ENCODE measurements at regions not wholly inside any gene's neighbourhood (a gene's known extent, or its start where the extent isn't known, plus 50 kb on each side); places are given as distances from the start of the nearest gene placed in this dataset.
A peak's percentile ranks its signal among the peaks of the same experiment; 100 is the strongest.
"Not testable (repeated sequence)": the region's sequence is repeated elsewhere in the genome, so short reads cannot be mapped to it uniquely, and the experiment has no call there.

- DNase-seq (ENCODE audit: low spot score), result no peak
Observed at GRCh38 chr5:1731091-1731639, 68.5 kb downstream of the MRPL36 start.

DNA sequence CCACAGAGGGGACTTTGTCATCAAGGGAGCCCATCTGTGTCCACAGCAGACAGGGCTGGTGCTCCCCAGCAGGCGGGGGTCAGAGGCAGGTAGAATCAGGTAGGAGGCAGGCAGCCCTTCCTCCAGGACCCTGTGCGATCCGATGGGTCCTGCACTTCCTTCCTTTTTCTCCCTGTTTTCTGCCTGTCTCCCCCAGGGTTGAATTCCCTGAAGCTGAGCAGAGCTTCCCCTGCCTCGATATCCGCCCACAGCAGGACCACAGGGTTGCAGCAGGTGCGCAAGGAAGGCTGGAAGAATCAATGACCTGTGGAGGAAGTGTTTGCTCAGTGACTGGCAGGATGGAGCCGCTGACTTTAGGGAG, 69.2 kb downstream of the MRPL36 start:
- DNase-seq (ENCODE audit: low spot score), result no peak

DNA sequence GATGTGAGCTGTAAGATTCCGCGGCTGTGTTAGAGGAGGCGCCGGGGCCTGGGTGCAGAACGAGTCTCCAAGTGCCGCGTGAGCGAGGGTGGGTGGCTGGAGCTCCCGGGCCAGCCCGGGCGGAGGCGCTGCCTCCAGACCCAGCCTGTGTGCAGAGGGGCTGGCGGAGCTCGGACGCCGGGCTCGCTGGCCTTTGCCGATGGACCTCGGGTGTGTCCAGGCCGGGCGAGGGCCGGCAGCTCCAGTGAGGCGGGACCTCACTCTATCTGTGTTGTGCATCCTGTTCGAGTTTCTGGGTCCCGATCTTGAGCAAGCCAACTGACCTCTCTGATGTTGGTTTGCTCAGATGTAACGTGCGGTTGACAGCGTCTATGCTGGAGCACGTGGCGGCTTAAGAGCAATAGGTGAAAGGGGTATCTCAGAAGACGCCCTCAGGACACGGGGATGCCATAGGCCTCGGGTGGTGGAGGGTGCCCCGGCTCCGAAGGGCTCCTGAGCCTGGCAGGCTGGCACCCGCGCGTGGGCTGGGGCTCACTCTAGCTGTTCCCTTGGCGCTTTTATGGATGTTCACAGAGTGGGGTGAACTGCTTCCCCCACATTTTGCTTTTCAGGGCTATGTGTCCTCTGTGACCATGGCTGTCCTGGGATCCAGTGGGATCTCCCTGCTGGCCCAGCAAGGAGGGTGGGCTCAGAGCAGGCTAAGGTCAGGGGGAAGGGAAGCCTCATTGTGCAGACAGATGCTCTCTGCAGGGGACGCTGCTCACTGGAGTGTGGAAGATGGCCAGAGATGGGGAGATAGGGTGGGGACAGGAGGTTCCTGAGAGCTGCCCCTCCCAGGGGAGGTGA, 69.8 kb downstream of the MRPL36 start:
- DNase-seq (ENCODE audit: low spot score), result no peak

GRCh38 chr5:1728846-1729245, 70.8 kb downstream of the MRPL36 start:
- no peak for DNase-seq (ENCODE audit: low spot score)

DNA sequence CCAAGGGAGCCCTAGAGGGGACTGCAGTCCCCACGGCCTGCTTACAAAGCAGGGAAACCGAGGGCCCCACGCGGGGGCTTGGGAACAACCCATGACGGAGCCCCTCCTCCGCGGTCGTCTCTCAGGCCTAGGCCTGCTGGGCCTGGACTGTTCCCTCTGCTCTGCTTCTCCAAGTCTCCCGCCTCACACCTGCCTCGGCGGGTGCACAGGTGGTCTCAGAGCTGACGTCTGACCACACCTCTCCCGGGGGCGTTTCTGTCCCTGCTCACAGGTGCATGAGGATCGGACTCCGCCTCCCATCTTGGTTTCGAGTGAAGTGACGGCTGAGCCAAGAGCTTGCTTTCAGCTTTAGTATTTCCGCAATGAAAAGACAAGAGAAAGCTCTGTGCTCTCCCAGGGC, 72.1 kb downstream of the MRPL36 start:
- no peak for DNase-seq (ENCODE audit: low spot score)

GRCh38 chr5:1726956-1727355, 72.7 kb downstream of the MRPL36 start:
- no peak for DNase-seq (ENCODE audit: low spot score)

GRCh38 chr5:1726469-1726865, 73.2 kb downstream of the MRPL36 start:
- DNase-seq (ENCODE audit: low spot score), result no peak

DNA sequence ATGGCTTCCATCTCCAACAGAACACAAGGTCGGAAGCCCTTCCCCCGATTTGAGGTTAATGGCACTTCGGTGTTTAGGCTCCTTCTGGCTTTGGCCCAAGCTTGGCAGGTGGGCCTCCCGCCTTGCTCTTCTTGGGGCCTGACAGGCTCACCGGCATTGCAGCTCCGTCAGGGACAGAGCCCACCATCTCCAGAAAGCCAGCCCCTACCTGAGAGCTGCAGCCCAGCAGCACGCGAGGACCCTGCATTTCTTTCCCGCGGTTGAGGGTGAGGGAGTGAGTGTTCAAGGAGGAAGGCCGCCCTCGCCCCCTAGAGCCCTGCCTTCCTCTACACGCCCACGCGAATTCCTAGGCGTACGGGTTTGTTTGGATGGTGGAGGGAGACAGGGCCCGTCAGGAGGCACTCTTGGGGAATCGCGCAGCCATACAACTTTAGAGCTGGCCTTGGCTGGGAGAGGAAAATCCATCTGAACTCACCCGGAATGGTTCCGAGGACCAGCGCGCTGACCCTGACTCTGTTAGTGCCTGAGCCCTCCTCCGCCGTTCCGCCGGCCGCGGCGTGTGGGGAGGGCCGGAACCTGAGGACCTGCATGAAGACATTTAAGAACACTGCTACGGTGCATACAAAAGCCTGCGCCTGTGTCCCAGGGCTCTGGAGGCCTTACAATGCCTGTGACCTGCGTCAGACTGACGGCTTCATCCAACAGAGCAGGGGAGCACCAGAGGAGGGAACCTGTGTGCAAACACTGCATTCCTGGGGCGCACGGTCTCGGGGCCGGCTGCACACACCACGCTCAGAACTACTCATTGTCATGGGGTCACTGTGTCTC, 73.8 kb downstream of the MRPL36 start:
- DNase-seq (ENCODE audit: low spot score), result no peak

GRCh38 chr5:1724822-1725602, 74.6 kb downstream of the MRPL36 start:
- DNase-seq (ENCODE audit: low spot score), result peak; percentile 24

DNA sequence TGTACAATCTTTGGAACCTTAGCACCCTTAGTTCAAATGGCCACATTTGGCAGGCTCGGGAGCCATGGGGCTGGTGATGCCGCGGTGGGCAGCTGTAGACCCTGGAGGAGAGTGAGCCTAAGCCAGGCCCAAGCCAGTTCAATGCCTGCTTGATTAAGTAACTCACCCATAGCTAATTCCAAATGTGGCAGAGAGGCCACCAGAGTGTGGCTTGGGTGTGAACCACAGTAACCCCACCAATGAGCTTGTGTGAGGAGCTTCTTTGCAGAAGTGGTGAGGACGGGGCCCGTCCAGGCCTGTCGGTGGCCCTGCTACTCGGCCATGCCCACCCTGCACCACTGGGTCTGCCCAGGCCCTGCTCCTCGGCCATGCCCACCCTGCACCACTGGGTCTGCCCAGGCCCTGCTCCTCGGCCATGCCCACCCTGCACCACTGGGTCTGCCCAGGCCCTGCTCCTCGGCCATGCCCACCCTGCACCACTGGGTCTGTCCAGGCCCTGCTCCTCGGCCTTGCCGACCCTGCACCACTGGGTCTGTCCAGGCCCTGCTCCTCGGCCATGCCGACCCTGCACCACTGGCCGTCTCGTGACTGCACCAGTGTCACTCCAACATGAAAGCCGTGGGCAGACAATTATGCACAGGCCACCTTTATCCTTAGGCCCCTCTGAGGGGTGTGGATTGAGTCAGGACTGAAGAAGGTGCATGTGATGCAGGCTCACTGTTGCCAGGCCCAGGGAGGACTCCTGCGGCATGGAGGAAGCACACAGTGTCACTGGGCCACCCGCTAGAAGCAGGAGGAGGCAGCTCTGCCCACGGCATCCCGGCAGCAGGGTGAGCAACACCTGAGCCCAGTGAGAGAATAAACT, 75.4 kb downstream of the MRPL36 start:
- DNase-seq (ENCODE audit: low spot score), result no peak

DNA sequence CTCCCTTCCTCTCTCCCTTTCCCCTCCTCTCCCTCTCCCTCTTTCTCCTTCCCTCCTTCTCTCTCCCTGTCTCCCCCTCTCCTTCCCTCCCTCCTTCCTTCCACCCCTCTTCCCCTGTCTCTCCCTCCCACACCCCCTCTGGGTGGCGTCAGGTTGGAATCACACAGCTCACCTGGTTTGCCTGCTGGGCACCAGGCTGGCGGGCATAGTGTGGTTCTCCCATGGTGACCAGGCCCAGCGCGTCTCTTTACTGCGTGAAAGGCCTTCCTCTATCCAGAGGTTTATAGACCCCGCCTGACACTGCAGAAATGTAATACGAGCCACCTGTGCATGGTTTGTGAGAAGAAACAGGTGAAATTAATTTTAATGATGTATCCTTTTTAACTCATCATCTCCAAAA, 76.2 kb downstream of the MRPL36 start:
- DNase-seq (ENCODE audit: low spot score), result no peak

DNA sequence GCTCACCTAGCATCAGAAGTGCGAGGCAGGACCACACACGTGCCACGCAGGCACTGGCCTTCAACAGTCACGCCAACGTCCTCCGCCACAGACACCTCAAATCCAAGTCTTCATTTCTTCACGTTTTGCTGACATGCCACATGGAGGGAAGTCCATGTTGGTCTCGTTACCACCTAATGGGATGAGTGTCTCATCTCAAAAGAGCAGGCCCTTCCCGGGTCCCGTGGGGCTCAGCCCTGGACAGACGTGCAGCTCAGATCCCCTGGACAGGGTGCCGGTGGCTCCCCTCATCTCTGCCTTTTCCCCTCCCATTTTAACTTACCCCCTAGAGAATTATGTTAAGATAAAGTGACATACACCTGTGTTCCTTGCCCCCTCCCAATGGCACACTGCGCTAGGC, 76.8 kb downstream of the MRPL36 start:
- DNase-seq (ENCODE audit: low spot score), result no peak

DNA sequence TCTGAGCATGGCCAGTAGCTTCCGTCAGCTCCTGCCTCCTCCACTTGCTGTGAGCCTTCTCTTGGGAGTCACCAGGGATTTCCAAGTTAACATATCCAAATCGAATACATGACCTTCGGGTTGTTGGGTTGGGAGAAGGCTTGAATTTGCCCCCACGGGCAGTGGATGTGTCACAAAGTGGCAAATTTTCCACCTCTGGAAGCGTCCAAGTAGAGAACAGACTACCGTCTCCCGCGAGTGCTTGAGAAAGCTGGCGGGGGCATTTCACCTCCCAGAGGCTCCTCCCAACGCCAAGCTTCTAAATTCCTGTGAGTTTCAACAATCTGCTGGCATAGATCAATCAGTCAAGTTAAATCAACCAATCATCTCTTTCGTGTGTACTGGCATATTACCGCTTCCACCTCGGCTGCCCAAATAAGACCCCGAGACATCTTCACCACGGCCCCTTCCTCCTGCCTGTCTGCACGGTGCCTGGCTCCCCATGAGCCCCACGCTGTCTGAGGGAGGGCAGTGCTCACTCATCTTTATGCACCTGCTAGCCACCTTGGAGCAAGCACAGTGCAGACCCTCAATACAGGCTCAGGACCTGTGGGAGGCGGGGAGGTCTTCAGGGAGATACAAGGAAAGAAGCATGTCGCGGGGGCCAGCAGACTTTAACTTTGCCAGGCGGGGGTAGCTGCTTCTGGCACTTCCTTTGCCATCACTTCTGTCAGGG, 79.1 kb downstream of the MRPL36 start:
- DNase-seq (ENCODE audit: low spot score), result no peak

DNA sequence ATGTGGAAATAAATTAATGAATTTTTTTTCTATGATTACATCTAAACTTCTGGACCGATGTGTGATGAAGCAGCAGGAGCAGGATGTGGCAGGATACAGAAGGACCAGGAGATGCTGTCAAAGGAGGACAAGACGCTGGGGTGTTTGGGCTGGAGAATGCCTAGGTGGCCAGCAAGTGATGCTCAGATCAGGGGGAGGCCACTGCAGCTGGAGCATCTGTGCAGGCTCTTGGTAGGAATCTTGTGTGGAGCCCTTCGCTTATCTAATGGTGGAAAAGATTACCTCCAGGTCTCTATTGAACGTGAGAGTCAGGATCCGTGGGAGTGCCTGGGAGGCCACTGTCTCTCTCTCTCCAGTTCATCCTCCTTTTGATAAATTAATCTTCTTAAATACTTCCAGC, 79.8 kb downstream of the MRPL36 start:
- no peak for DNase-seq (ENCODE audit: low spot score)

DNA sequence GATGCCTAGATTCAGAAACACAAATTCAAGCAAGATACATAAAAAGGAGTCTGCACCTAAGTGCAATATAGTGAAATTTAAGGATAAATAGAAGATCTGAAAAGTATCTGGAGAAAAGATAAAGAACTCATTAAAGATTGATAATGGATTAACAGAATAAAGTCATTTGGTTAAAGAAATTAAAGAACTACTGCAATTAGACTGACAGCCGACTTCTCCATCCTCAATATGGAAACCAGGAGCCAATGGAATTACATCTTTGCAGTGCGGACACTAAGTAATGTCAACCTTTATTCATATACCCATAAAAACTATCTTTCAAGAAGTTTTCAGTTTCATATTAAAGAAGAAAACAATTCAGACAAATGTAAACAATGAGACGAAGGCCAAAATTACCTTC, 81.0 kb downstream of the MRPL36 start:
- no peak for DNase-seq (ENCODE audit: low spot score)

- not testable (repeated sequence) for DNase-seq (ENCODE audit: low spot score)
Observed at GRCh38 chr5:1710091-1710490, 89.5 kb downstream of the MRPL36 start.

DNA sequence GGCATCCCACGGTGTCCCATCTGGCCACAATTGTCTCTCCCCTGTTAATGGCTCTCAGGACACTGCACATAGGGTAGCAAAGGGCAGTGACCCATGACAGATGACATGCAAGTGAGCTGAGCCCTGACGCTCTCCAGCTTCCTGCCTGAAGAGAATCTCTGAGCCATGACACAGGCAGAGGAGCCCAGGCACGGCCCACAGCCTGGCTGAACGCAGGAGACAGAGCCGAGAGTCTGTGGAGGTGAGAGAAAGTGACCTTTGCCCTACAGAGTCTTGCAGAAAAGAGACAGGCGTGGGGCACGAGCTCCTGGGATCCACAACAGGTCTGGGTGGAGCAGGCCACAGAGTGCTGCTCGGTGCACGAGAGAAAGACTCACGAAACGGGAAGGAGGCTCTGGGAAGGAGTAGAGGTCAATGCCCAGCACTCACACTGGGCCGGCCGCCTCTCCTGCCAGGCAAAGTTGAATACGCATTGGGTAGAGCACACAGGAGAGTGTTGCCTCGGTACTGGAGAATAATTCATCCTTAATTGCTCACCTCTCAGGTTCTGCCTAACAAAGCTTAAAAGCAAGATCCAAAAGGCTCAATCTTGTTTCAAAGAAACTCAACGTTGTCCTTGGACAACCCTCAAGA, 90.3 kb downstream of the MRPL36 start:
- DNase-seq (ENCODE audit: low spot score), result no peak

DNA sequence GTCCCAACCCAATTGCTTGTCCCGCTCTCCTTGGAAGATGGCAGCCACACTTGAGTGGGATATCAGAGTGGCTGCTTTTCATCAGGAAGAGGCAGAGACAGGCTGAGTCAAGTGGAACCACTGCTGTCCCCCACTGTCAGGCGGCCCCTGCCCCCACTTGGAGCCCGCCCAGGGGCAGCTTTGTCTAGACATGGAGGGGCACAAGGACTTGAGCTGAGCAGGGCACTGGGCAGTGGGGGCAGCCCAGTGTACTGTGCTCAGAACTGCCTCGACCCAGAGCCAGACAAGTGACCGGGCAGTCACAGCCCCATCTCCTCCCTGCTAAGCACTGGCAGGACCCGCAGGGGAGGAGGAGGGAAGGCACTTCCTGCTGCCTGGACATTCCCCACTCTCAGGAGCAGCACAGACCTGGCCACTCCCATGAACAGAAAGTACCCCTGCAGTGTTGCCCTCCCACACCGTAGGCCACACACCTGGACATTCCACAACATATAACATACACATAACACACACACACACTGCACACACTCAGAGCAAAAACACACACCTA, 91.0 kb downstream of the MRPL36 start:
- DNase-seq (ENCODE audit: low spot score), result no peak

- DNase-seq (ENCODE audit: low spot score), result no peak
Observed at GRCh38 chr5:1707467-1707866, 92.2 kb downstream of the MRPL36 start.

- DNase-seq (ENCODE audit: low spot score), result no peak
Observed at GRCh38 chr5:1706428-1706827, 93.2 kb downstream of the MRPL36 start.

All from AG08395 (cell line).